ENCODE measurements at regions not wholly inside any gene's neighbourhood (a gene's known extent, or its start where the extent isn't known, plus 50 kb on each side); places are given as distances from the start of the nearest gene placed in this dataset.

DNA sequence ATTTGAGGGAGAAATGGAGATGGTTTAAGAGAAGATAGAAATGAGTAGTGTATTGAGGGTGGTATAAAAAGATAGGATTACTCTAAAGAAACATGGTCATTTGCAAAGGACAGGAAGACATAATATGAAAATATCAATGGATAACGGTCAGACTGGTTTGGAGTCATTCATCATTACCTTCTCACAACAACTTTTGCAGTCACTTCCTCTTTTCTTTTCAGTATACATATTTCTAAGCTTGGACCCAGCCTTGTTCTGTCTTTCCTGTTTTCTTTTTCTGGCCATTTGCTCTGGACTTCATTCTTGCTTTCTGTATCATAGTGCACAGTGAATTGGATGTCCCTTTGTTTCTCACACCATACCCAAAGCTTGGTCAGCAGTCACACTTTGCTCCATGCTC, 966.5 kb upstream of the TYRP1 start:
- no peak for TF ChIP-seq SIN3A (IDR thresholded peaks at IDR 0.05; ENCODE audit: borderline replicate concordance, insufficient read depth, low read length)
- no peak for TF ChIP-seq TAF1 (IDR thresholded peaks at IDR 0.05; ENCODE audit: borderline replicate concordance, insufficient read depth, low read length)
- TF ChIP-seq, protein P1, sequence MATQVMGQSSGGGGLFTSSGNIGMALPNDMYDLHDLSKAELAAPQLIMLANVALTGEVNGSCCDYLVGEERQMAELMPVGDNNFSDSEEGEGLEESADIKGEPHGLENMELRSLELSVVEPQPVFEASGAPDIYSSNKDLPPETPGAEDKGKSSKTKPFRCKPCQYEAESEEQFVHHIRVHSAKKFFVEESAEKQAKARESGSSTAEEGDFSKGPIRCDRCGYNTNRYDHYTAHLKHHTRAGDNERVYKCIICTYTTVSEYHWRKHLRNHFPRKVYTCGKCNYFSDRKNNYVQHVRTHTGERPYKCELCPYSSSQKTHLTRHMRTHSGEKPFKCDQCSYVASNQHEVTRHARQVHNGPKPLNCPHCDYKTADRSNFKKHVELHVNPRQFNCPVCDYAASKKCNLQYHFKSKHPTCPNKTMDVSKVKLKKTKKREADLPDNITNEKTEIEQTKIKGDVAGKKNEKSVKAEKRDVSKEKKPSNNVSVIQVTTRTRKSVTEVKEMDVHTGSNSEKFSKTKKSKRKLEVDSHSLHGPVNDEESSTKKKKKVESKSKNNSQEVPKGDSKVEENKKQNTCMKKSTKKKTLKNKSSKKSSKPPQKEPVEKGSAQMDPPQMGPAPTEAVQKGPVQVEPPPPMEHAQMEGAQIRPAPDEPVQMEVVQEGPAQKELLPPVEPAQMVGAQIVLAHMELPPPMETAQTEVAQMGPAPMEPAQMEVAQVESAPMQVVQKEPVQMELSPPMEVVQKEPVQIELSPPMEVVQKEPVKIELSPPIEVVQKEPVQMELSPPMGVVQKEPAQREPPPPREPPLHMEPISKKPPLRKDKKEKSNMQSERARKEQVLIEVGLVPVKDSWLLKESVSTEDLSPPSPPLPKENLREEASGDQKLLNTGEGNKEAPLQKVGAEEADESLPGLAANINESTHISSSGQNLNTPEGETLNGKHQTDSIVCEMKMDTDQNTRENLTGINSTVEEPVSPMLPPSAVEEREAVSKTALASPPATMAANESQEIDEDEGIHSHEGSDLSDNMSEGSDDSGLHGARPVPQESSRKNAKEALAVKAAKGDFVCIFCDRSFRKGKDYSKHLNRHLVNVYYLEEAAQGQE (IDR thresholded peaks at IDR 0.05; ENCODE audit: insufficient read depth in 1 of 2, low read depth in 2 of 2, low read length in 2 of 2): no peak
- TF ChIP-seq POLR2AphosphoS5 (IDR thresholded peaks at IDR 0.05; ENCODE audit: low read depth, low read length): no peak

DNA sequence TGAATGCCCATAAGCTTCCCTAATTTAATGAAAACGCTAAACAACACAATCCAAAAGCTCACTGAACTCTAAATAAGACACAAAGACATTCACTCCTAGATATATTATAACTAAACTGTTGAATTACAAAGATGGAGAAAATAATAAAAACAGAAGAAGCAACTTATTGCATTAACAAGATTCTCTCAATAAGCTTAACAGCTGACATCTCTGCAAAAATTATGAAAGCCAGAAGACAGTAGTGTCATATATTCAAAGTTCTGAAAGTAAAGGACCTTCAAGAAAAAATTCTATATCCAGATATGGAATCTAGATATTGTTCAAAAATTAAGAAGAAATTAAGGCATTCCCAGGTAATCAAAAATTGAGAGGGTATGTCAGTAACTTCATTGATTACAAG, 957.8 kb upstream of the TYRP1 start:
- no peak for TF ChIP-seq POLR2AphosphoS5 (IDR thresholded peaks at IDR 0.05; ENCODE audit: low read depth, low read length)
- TF ChIP-seq, protein P1 (IDR thresholded peaks at IDR 0.05; ENCODE audit: insufficient read depth in 1 of 2, low read depth in 2 of 2, low read length in 2 of 2): no peak

- TF ChIP-seq, protein P1 (IDR thresholded peaks at IDR 0.05; ENCODE audit: insufficient read depth in 1 of 2, low read depth in 2 of 2, low read length in 2 of 2): no peak
- TF ChIP-seq FOXP2 (optimal IDR thresholded peaks at IDR 0.05; ENCODE audit: borderline replicate concordance, extremely low read depth, extremely low read length, insufficient read depth) (no peak), TAF1 (IDR thresholded peaks at IDR 0.05; ENCODE audit: borderline replicate concordance, insufficient read depth, low read length) (no peak), POLR2AphosphoS5 (IDR thresholded peaks at IDR 0.05; ENCODE audit: low read depth, low read length) (no peak), SIN3A (IDR thresholded peaks at IDR 0.05; ENCODE audit: borderline replicate concordance, insufficient read depth, low read length) (no peak)
Measured at GRCh38 chr9:11742471-11742870, 950.7 kb upstream of the TYRP1 start.

DNA sequence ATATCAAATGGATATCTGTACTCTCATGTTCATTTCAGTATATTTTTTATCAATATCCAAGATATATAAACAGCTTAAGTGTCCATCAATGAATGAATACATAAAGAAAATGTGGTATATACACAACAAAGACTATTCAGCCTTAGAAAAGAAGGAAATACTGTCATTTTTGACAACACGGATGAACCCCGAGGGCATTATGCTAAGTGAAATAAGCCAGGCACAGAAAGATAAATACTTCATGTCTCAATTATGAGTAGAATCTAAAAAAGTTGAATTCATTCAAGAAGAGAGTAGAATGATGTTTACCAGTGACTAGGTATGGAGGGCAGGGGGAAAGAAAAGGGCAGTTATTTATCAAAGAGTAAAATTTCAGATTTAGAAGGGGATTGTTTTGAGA, 949.8 kb upstream of the TYRP1 start:
- TF ChIP-seq FOXP2 (optimal IDR thresholded peaks at IDR 0.05; ENCODE audit: borderline replicate concordance, extremely low read depth, extremely low read length, insufficient read depth): no peak
- TF ChIP-seq POLR2AphosphoS5 (IDR thresholded peaks at IDR 0.05; ENCODE audit: low read depth, low read length): no peak
- TF ChIP-seq TAF1 (IDR thresholded peaks at IDR 0.05; ENCODE audit: borderline replicate concordance, insufficient read depth, low read length): no peak
- no peak for TF ChIP-seq SIN3A (IDR thresholded peaks at IDR 0.05; ENCODE audit: borderline replicate concordance, insufficient read depth, low read length)
- TF ChIP-seq, protein P1 (IDR thresholded peaks at IDR 0.05; ENCODE audit: insufficient read depth in 1 of 2, low read depth in 2 of 2, low read length in 2 of 2): no peak

DNA sequence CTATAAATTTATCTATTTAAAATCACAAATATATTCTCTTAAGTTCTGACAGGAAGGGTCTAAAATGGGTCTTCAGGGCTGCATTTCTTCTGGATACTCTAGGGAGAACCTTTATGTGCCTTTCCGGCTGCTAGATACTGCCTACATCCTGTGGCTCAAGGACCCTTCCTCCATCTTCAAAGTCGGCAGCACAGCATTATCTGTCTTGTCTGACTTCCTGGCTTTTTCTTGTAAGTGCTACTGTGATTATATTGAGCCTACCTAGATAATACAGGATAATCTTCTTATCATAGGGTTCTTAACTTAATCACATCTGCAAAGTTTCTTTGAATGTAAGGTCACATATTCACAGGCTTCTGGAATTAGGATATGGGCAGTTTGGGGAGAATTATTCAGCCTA, 943.8 kb upstream of the TYRP1 start:
- TF ChIP-seq SIN3A (IDR thresholded peaks at IDR 0.05; ENCODE audit: borderline replicate concordance, insufficient read depth, low read length): no peak
- TF ChIP-seq, protein P1 (IDR thresholded peaks at IDR 0.05; ENCODE audit: insufficient read depth in 1 of 2, low read depth in 2 of 2, low read length in 2 of 2): no peak
- TF ChIP-seq POLR2AphosphoS5 (IDR thresholded peaks at IDR 0.05; ENCODE audit: low read depth, low read length): no peak
- TF ChIP-seq TAF1 (IDR thresholded peaks at IDR 0.05; ENCODE audit: borderline replicate concordance, insufficient read depth, low read length): no peak
- TF ChIP-seq FOXP2 (optimal IDR thresholded peaks at IDR 0.05; ENCODE audit: borderline replicate concordance, extremely low read depth, extremely low read length, insufficient read depth): no peak

All from PFSK-1 (cell line).